ENCODE measurements at regions not wholly inside any gene's neighbourhood (a gene's known extent, or its start where the extent isn't known, plus 50 kb on each side); places are given as distances from the start of the nearest gene placed in this dataset.

DNA sequence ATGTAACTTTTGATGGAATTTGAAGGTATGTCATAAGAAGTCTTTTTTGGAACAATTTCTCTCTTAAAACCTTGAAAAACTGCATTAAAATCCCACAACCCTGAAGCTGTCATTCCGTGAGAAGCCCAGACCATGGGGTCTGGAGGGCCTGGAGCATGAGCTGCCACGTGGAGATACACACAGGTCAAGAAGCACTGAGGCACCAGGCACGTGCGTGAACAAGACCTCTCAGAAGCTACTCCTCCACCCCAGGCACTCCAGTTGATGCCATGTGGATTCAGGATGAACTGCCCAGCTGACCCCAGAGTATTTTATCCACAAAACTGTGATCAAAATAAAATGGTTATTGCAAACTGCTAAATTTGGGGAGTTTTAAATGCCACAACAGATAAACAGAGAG lies 227.5 kb upstream of the BRINP1 start:
- no peak for DNase-seq

DNA sequence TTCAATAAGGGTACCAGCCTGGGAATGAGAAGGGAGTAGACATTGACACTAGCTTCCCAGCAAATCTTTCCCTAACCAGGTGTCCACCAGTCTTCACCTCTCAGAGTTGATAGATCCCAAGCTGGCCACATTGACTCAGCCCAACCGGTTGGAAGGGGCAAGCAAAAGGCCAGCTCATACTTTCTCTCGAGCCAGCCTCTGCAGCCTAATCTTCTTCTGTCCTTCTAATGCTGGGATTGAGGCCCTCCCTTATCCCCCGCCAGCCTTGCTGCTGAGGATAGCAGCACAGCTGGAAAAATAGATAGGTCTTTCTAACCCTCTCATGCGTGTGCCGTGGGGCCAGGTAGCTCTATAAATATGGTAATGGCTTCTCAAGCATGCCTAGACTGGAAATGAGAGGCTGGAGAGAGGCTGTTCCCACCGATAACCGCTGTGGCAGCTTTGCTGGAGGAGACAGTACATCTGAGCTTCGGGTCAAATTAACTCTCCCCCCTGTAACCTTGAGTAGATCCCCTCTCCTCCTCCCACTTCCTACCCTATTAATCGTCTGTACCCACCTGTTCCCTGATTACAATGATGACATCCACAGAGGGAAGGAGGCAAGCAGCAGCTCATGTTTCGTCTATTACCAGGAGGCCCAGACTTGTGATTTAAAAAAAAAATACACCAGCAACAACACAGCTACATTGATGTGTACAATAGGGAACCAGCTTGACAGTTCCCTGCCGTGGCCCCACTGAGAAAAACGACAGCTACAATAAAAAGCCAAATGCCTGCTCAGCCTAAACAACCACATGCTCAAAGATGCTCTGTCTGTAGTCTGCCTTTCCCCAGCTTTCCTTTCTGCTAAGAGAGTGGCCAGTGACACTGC lies 219.9 kb upstream of the BRINP1 start:
- DNase-seq: no peak

DNA sequence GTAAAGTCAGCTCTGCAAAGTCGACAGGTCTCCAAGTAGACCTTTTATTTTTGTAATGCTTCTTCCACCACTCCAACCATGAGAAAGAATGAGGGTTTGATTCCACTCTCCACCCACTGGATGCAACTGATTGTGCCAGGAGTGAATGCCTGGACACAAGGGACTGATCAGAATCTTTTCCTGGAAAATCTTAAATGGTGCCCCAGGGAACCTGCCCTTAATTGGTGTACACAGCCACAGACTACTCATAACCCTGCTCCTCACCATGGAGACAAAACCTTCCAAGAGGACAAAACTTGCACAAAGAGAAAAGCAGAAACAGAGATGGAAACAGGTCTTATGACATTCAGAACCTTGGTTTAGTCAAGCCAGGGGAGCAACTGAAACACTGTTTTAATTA lies 208.6 kb upstream of the BRINP1 start:
- no peak for DNase-seq

DNA sequence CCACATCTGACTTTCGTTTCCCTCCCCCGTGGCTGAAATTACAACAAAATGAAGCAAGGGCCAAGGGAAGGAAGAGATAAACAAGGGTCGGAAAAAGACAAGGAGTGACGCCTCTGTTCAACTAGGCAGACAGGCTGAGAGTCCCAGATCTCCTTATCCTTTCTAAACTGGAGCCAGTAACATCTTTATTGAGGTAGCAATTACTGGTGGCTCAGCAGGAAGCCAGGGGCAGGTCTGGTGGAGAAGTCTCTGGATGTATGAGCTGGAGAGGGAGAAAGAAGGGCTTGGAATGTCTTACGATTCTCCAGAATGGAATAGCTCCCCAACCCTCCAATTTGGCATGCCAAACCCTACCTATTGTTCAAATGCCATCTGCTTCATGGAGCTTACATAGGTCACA lies 190.8 kb upstream of the BRINP1 start:
- DNase-seq: no peak

DNA sequence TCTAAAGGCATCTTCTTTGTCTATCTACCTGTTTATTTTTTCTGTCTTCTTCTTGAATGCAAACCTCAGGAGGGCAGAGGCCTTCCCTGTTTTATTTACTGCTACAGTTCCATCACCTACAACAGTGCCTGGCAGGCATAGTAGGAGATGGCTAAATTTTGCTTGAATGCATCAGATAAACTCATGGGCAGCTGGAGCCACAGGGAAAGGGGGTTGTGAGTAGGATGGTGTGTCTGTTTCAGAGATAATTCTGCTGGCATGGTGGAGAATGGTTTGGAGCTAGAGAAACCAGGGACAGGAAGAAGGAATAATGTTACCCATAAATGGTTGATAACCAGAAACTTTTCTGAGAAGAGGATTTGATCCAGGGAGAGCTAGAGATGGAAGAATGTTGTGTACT lies 189.8 kb upstream of the BRINP1 start:
- no peak for DNase-seq

DNA sequence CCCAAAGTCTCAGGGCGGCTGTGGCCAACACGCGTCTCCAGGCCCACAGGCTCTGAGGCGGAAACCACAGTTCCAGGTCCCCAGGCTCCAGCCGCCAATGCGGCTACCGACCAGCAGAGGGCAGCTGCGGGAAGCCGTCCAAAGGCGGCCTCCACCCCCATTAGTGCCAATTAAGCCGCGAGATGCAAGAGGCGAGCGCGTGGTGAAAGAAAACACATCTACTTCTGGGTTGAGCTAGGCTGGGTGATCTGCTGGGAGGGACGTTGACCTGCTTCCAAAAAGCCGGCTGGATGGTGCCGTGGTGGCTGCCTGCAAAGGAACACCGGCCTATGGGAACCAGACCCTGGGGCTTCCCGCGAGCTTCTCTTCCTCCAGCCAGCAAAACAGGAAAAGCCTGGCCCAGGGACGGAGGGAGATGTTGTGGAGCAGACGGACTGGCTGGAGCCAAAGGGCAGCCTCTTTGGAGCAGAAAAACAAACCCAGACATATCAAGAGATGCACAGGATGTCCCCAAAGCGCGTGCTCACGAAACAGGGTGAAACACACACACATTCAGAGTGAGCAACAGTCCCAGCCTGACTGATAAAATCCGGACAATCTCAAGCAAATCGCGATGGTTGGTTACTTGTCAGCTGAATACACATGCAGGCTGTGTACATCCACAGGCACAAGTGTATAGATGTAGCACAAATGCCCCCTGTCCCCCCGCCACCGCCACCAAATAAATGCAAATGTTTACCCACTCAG lies 187.1 kb upstream of the BRINP1 start:
- DNase-seq: peak; percentile 83

DNA sequence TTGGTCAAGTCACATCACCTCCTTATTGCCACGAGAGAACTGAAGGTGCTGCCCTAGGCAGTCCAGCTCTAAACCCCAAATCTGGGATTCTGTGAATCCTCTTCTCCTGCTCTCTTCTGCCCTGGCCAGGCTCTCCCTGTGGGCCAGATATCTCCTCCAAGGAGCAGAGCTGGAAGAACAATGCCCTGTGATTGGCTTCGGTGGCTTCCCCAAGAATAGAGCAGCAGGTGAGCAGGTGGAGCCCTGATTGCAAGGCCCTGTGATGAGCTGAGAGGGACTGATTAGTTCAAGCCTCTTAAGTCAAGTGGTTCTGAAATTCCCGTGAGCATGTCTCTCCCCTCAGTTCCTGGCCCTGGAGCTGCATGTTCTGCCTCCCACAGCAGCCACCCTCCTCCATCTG lies 175.3 kb upstream of the BRINP1 start:
- DNase-seq: no peak

DNA sequence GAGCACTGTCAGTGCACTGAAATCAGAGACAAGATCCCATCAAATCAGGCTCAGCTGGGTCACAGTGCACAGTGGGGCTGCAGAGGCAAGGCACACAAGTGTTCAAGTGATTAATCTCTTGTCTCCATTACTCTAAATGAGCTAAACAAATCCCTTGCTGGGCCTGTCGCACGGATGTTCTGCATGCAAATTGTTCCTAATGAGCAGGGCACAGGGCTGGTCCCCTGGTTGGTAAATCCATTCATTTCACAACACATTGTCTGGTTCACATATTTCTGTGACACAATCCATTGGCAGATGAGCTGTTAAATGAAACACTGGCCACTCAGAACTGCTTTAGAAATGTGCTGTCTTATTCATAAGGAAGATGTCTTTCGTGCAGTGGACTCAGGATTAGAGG lies 167.9 kb upstream of the BRINP1 start:
- no peak for DNase-seq

DNA sequence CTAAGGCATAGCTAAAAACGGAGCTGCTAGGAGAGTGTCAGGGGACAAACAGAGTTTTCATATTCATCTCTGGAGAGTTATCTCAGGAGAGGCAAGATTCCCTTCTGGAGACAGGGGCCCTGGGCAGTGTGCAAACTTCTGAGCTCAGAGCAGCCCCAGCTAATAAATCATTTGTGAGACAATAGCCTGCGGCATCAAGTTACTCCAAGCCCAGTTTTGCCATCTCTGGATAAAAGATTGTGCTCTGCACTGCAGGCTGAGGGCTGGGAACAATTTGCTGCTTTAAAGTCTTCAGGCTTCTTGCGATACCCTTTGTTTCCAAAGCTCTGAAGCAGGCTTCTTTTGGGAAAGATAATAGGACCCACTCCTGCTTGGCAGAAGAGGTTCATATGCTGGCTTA lies 164.3 kb upstream of the BRINP1 start:
- DNase-seq: no peak

DNA sequence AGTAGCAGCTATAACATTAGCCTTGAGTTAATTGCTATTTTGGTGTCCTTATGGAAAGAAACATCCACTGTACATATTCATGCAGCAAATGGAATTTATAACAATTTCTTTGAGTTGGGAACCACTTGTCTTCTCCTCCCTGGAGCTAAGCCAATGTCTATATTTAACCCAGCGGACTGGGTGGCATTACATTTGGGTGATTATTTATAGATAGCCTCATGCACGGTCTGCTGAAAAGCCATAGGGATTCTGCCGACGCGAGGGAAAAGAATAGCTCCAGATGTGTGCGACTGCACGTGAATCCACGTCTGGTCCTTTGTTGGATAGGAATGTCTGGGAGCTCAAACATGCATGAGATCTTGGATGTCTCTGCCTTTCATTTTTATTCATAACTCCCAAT lies 157.5 kb upstream of the BRINP1 start:
- no peak for DNase-seq

DNA sequence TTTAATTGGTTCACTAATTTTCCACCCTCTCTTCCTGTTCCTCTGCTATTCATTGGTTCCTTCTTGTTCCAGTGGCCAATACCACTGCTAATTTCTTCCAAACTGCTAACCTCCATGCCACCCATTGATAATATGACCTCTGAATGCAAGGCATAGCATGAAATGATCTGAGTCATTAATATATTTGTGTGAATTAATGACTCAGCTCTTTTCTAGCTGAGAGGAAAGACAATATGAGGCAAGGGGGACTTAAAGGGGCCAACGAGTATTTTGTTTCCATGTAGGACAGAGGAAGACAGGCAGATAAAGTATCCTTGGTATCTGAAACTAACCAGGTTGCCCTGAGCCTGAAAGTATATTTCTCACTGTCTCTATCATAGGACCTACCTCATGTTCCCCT lies 154.3 kb upstream of the BRINP1 start:
- DNase-seq: no peak

DNA sequence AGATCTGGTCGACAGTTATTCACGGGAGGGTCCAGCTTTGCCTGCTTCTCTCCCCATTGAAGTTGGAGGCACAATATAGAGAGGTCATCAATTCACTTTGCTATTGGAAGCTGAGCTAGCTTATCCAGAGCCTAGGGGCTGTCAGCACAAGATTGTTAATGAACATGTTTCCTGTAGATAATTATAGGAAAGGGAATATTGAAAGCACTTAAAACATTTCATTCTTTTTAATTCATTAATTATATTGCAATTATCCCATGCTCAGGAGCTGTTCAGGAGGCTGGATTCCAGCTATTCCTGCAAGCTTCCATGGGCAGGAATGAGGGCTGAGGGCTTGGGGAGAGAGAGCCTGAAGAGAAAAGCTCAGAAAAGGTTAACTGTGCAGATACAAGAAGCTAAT lies 153.1 kb upstream of the BRINP1 start:
- DNase-seq: no peak

DNA sequence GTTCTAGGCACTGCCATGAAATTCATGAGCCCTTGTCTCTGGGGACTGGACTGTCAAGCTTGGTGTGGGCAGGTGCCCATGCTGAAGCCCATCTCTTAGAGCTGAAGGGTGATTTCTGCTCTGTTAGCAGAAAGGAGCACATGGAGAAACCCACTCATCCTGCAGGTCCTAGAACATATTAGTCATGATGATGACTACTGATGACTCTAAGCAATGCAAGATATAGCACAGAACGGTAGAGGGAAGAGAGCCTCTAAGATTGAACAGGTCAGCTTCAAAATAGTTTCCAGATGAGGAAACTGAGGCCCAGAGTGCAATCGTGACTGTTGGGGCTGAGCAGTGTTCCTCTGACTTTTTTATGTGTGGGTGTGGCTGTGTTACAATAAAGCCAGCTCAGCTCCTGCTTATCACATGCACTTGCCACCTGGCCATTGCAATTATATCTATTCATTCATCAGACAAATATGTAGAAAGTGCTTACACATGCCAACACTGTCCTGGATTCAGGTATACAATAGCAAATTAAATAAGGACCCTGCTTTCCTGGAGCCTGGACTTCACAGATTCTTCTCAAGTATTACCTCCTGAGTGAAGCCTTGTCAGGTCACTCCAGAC lies 140.2 kb upstream of the BRINP1 start:
- DNase-seq: no peak

DNA sequence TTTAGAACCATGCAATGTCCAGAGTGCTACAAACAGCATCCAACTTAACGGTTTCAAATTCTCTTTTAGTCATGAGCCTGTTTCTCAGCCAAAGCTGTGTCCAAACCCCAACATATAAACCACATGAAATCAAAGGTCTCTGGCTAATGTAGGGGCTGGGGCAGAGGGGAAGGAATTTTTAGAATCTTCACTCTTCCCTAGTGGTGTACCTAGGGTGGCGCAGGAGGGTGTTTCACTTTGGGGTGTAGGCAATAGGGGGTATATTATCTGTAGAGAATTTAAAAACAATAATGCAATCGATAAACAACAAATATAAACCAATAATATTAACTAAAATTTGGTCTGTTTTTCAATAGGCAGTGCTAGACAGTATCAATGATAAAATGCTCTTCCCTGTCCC lies 132.1 kb upstream of the BRINP1 start:
- DNase-seq: no peak

DNA sequence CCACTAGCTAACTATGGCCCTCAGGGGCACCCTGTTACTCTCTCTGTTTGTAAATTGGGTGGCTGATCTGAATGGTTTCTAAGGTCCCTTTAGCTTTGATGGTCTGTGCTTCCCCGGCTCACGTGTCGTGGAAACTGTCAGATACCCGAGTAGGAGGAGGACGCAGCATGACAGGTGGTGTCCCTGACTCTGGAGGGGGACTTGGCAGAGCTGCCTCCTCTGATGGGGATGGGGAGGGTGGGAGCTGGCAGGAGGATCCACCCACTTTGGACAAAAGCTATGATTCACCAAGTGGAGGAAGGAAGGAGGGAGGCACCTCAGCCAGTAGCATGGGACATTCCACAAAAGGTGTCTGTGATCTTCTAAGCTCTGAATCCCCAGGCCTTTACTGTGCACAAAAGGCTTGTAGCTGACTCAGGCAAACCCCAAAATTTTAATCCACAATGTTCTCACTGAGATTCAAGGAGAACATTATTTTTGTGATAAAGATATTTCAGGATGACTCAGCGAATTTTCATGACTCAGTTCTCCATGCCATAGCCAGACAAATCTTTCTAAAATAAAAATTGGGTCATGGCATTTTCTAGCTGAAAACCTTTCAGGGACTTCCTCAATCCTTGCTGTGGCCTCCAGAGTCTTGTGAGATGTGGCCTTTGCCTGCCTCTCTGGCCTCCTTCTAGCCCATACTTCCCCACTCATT lies 131.0 kb upstream of the BRINP1 start:
- no peak for DNase-seq

DNA sequence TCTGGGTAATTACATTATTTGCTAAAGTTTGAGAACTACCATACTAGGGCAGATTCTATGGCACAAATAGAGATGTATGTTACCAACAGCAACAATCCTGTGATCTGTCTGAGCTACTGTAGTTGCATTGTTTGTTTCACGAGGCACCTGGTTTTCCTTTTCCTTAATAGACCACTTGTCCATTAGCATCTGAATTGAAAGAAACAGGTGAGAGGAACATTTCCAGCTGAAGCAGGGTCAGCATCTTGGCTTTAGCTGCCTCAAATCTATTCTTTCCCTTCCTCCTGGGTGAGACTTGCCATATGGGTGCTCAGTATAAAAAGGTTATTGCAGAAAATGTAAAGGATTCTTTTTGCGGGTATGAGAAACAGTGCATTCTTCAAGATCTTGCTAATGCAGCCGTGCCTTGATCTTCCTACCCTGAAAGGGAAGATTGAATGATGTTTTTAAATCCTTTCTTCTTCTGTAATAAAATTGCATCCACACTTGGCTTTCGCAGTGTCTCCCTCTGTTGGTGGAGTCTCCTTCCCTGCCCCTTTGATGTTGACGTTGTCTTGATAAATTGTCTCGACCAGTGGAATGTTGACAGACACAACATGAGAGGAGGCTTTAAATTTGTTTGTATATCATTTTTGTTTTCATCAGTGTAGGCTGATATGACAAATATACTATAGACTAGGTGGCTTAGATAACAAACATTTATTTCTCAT lies 118.0 kb upstream of the BRINP1 start:
- no peak for DNase-seq

DNA sequence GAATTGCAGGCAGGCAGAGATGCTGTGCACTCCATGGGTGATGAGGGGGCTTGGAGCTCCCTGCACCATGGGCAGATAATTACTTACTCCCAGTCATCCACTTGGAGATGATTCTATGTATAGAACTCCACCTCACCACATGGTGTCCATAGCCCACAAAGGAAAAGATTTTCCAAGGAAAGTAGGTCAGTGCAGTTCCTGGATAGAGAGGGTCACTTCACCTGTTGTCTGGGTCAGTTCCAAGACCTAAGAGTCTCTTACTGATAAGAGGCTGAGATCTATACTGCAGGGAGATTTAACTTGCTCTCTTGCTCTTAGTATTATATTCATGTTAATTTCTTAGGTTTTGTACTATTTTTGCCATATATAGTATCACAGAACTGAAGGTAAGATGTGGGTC lies 113.9 kb upstream of the BRINP1 start:
- DNase-seq: no peak

DNA sequence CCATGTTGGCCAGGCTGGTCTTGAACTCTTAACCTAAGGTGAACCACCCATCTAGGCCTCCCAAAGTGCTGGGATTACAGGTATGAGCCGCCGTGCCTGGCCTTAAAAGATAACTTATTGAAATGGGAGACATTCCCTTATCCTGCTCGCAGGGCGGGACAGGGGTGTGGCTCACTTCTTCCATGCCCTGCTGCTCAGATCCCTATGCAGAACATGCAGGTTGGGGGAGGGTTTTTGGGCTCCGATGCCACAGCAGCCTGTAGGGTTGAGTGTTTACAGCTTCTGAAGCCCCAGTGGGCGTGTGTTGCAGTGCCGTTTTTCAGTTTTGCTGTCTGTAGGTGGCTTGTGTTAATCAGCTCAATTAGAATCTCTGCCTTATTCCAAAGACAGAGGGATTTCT lies 108.0 kb upstream of the BRINP1 start:
- no peak for DNase-seq

DNA sequence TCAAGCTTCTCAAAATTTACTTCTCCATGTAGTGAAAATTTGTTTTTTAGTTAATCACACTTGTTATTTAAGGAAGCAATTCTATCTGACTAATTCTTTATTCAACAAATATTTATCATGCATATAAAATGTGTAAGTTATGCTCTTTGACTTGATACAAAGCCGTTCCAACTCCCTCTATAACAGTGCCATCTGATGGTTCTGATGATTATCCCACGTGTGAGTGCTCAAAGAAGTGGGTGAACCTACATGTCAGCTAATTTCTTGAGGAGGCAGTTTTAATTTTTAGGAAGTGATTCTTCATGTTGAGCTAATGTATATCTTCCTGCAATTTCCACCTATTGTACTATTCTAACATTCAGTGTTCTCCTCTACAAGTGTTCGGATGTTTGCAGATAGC lies 88.8 kb upstream of the BRINP1 start:
- no peak for DNase-seq

DNA sequence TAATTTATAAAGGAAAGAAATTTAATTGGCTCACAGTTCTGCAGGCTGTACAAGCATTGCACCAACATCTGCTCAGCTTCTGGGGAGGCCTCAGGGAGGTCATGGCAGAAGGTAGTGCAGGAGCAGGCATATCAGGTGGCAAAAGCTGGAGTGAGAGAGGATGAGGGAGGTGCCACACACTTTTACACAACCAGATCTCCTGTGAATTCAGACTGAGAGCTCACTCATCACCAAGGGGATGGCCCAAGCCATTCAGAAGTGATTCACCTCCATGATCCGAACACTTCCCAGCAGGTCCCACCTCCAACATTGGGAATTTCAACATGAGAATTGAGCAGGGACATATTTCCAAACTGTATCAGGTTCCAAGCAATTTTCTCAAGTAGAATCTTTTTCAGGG lies 84.7 kb upstream of the BRINP1 start:
- DNase-seq: no peak

DNA sequence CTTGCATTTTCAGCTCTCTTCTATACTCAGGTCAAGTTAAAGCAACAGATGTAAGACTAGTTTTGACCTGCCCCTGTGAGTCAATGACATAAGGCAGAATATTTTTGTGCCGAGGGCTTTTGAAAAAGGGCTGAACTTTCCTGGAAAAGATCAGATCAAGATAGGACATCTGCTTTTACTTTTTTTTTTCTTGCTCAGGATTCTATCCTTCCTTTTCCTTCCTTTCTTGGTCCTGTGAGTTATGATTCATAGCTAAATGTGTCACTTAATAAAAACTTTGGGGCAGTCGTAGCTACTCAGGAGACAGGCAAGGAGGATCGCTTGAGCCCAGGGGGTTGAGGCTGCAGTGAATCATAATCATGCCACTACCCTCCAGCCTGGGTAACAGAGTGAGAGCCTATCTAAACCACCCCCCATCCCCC lies 84.3 kb upstream of the BRINP1 start:
- DNase-seq: no peak

DNA sequence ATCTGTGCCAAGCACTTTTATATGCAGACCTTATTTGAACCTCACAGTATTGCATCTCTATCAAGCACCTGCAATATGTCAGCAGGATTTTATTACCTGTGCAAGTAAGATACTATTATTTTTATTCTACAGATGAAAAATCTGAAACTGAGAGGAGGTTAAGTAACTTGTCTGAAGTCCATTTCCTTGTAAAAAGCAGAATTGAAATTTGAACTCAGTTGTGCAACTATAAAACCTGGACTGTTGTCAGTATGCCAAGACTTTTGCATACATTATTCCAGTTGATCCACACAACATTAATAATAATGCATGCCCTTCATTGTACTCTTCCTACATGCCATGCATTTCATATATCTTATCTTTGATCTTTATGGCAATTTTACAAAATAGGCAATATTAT lies 82.2 kb upstream of the BRINP1 start:
- DNase-seq: no peak

DNA sequence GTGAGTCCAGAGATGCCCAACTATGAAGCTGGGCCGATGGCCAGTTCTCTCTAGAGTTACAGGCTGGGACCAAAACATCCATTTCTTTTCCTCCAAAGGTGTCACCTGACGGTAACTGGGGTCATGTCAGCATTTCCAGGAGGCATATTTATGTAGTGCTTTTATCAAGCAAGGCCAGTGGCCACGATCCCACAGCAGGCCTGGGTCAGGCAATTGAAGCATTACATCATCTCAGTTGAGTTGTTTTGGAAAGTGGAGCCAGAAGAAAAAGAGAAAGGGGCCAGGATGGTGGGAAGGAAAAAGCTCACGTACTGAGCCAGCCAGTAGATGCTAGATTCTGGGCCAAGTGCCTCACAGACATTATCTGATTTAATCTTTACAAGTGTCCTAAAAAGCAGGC lies 73.9 kb upstream of the BRINP1 start:
- DNase-seq: no peak
